WI38 (cell line): ENCODE measurements at regions not wholly inside any gene's neighbourhood (a gene's known extent, or its start where the extent isn't known, plus 50 kb on each side); places are given as distances from the start of the nearest gene placed in this dataset.

Experiments used
- H3K4me3 ChIP-seq: 2 replicates; pipeline ENCODE4 v1.5.1; 2011; ENCODE audit warnings: low read depth, mild to moderate bottlenecking, control low read depth, low read length
- CTCF ChIP-seq: IDR thresholded peaks from 2 replicates; pipeline ENCODE4 v1.5.1; 2012; ENCODE audit warnings: low read depth, mild to moderate bottlenecking, control low read depth, low read length

GRCh38 chr6:165119231-165120020, 190.0 kb downstream of the C6orf118 start:
- H3K4me3 ChIP-seq, result no peak overlapping the region
- TF ChIP-seq CTCF, result no peak

- H3K4me3 ChIP-seq, result no peak overlapping the region
- no peak for TF ChIP-seq CTCF
These were observed 190.7 kb downstream of the C6orf118 start for GRCh38 chr6:165118736-165119135.

- no peak for TF ChIP-seq CTCF
- no peak overlapping the region for H3K4me3 ChIP-seq
These were observed 191.6 kb downstream of the C6orf118 start for GRCh38 chr6:165117806-165118205.

- no peak overlapping the region for H3K4me3 ChIP-seq
- no peak for TF ChIP-seq CTCF
These were observed 192.3 kb downstream of the C6orf118 start for GRCh38 chr6:165117121-165117520.

GRCh38 chr6:165110860-165111259, 198.5 kb downstream of the C6orf118 start:
- H3K4me3 ChIP-seq, result no peak overlapping the region
- no peak for TF ChIP-seq CTCF

- H3K4me3 ChIP-seq, result no peak overlapping the region
- no peak for TF ChIP-seq CTCF
These were observed 200.4 kb downstream of the C6orf118 start for GRCh38 chr6:165109011-165109410.

- H3K4me3 ChIP-seq, result no peak overlapping the region
- no peak for TF ChIP-seq CTCF
These were observed 203.1 kb downstream of the C6orf118 start for GRCh38 chr6:165106261-165106660.
